Transverse colon (tissue), 4 donors: ENCODE measurements at regions not wholly inside any gene's neighbourhood (a gene's known extent, or its start where the extent isn't known, plus 50 kb on each side); places are given as distances from the start of the nearest gene placed in this dataset.

Source experiments
- DNase-seq: peaks from one replicate; pipeline ENCODE4 v3.0.0-alpha.2; 2019
- H3K27ac ChIP-seq, 4 donors: fragments of 200-600 bp; sonication (generic); 2 replicates each; pipeline ENCODE4 v1.5.1; 2016 to 2018; ENCODE audit warnings: inconsistent platforms in 4 of 4
- H3K27me3 ChIP-seq: fragments of 200-600 bp; sonication (generic); 2 replicates; pipeline ENCODE4 v1.5.1; 2017; ENCODE audit warnings: inconsistent platforms
- H3K36me3 ChIP-seq, 4 donors: fragments of 200-600 bp; sonication (generic); 2 replicates each; pipeline ENCODE4 v1.5.1; 2017 to 2019; ENCODE audit warnings: inconsistent platforms in 4 of 4
- H3K4me1 ChIP-seq, 4 donors: fragments of 200-600 bp; sonication (generic); 2 replicates each; pipeline ENCODE4 v1.5.1; 2017 to 2020; ENCODE audit warnings: inconsistent platforms in 4 of 4
- H3K4me3 ChIP-seq, 4 donors: fragments of 200-600 bp; sonication (generic); 1 replicate in 1 of 4; 2 replicates in 3 of 4; pipeline versions ENCODE4 v1.5.1 to v1.6.1; 2017 to 2019; ENCODE audit warnings: inconsistent platforms in 4 of 4
- H3K9me3 ChIP-seq, 2 donors: fragments of 200-600 bp; sonication (generic); 2 replicates each; pipeline ENCODE4 v1.5.1; 2017 to 2019; ENCODE audit warnings: inconsistent platforms in 2 of 2
- CTCF ChIP-seq, 5 experiments: fragments of 200-600 bp in 3 of 5; fragments of 450-650 bp in 2 of 5; sonication (generic) in 3 of 5; IDR thresholded peaks; 1 replicate in 2 of 5; 2 replicates in 3 of 5; pipeline ENCODE4 v1.5.1; 2016 to 2017; ENCODE audit warnings: antibody characterized with exemption in 5 of 5, inconsistent platforms in 3 of 5, mild to moderate bottlenecking in 2 of 5, moderate library complexity in 1 of 5
- EP300 ChIP-seq: sonication (generic); formaldehyde crosslinking; IDR thresholded peaks from one replicate; pipeline ENCODE4 v1.6.1; 2017; ENCODE audit warnings: antibody characterized with exemption, low read depth
- POLR2A ChIP-seq: fragments of 450-650 bp; IDR thresholded peaks from one replicate; pipeline ENCODE4 v1.6.1; 2016; ENCODE audit warnings: antibody characterized with exemption, mild to moderate bottlenecking, moderate library complexity
- POLR2AphosphoS5 ChIP-seq, 3 donors: sonication (generic); formaldehyde crosslinking; IDR thresholded peaks; one replicate each; pipeline ENCODE4 v1.6.1; 2016; ENCODE audit warnings: antibody characterized with exemption in 3 of 3
- WGBS, 2 donors: methylation state at CpG; one replicate each; pipeline ENCODE4 v1.1.5; 2018; ENCODE audit warnings: low coverage in 1 of 2; 5-methylcytosine and 5-hydroxymethylcytosine counted together
- in situ Hi-C, 4 donors: fragments of 200-750 bp; cut with MboI; loops; one replicate each; pipeline versions ENCODE4 v1.15.0 to v1.15.1; 2017; ENCODE audit warnings: low sequenced_read_pairs in 3 of 4, low pct_ligation_motif_present in 1 of 4, low pct_unique_long_range_greater_than_20kb in 1 of 4
- intact Hi-C: fragments of 100-400 bp; cut with DNase I; formaldehyde crosslinking; loops from one replicate; pipeline ENCODE4 v1.15.1; 2023; ENCODE audit warnings: low total_unique reads

- 93% methylated on average over 1 of the region's 1 CpG; no CpG with 5 or more reads in 1 of the 2 donors for WGBS, 2 donors
- Histone ChIP-seq H3K4me1 (no peaks in the 10 kb centered on the region), H3K36me3 (no peaks in the 10 kb centered on the region), H3K4me3 (no peak overlapping the region), H3K9me3 (no peaks in the 10 kb centered on the region), H3K27ac (no peak overlapping the region), H3K27me3 (no peaks in the 10 kb centered on the region)
- in situ Hi-C loops = no loop called here
- DNase-seq = no peak
- intact Hi-C loops = no loop called here
- TF ChIP-seq EP300 (no peak), POLR2A (no peak), POLR2AphosphoS5 (IDR thresholded peaks at IDR 0.05) (no peak), CTCF (IDR thresholded peaks at IDR 0.05) (no peak)
Observed at GRCh38 chr1:218611916-218612585, 266.9 kb downstream of the TGFB2 start.

GRCh38 chr1:218613105-218613504 is 268.0 kb downstream of the TGFB2 start:
- 86 to 90% methylated on average over 1 to 2 of the region's 2 CpGs for WGBS, 2 donors
- in situ Hi-C loops = no loop called here
- no peaks in the 10 kb centered on the region for H3K27me3 ChIP-seq
- no peaks in the 10 kb centered on the region for H3K9me3 ChIP-seq
- no peak overlapping the region for H3K4me3 ChIP-seq
- no peak for TF ChIP-seq EP300
- no peak for TF ChIP-seq POLR2AphosphoS5 (IDR thresholded peaks at IDR 0.05)
- TF ChIP-seq POLR2A = no peak
- no peak for TF ChIP-seq CTCF (IDR thresholded peaks at IDR 0.05)
- no peak overlapping the region for H3K27ac ChIP-seq
- intact Hi-C loops = no loop called here
- DNase-seq = no peak
- no peaks in the 10 kb centered on the region for H3K36me3 ChIP-seq
- H3K4me1 ChIP-seq = no peaks in the 10 kb centered on the region

GRCh38 chr1:218614031-218614430 is 268.9 kb downstream of the TGFB2 start:
- intact Hi-C loops (no loop called here), in situ Hi-C loops (no loop called here)
- no peaks in the 10 kb centered on the region for H3K4me1 ChIP-seq
- no peaks in the 10 kb centered on the region for H3K9me3 ChIP-seq
- WGBS, 2 donors = 50 to 89% methylated on average over 1 to 2 of the region's 2 CpGs
- H3K27me3 ChIP-seq = no peaks in the 10 kb centered on the region
- no peak for TF ChIP-seq EP300
- TF ChIP-seq POLR2AphosphoS5 (IDR thresholded peaks at IDR 0.05) = no peak
- TF ChIP-seq POLR2A = no peak
- no peak for TF ChIP-seq CTCF (IDR thresholded peaks at IDR 0.05)
- H3K36me3 ChIP-seq = no peaks in the 10 kb centered on the region
- no peak overlapping the region for H3K27ac ChIP-seq
- H3K4me3 ChIP-seq = no peak overlapping the region
- DNase-seq = no peak

DNA sequence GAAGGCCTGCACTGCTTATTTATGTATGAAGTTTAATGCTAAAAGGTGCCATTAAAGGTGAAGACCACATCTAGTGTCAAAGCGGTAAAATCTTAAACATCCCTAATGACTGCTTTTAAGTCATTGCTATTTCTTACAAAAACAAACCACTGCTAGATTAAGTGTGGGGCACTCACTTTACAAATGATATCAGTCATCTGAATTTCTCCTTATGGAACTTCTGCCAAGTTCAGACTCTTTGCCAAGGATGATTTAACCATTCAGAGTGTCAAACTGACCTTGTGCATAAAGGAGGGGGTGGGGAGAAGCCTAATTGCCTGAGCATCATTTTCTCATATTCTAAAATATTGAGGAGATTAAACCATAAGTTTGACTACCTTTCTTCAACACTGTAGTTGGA is 271.5 kb downstream of the TGFB2 start:
- intact Hi-C loops (no loop called here), in situ Hi-C loops (no loop called here)
- Histone ChIP-seq H3K27me3 (no peaks in the 10 kb centered on the region), H3K27ac (no peak overlapping the region), H3K4me3 (no peak overlapping the region), H3K4me1 (no peaks in the 10 kb centered on the region), H3K36me3 (no peaks in the 10 kb centered on the region), H3K9me3 (no peaks in the 10 kb centered on the region)
- 71 to 80% methylated on average over 1 of the region's 1 CpG for WGBS, 2 donors
- no peak for DNase-seq
- no peak for TF ChIP-seq POLR2A
- TF ChIP-seq CTCF (IDR thresholded peaks at IDR 0.05) = no peak
- TF ChIP-seq POLR2AphosphoS5 (IDR thresholded peaks at IDR 0.05) = no peak
- no peak for TF ChIP-seq EP300
